ENCODE measurements at regions not wholly inside any gene's neighbourhood (a gene's known extent, or its start where the extent isn't known, plus 50 kb on each side); places are given as distances from the start of the nearest gene placed in this dataset.

DNA sequence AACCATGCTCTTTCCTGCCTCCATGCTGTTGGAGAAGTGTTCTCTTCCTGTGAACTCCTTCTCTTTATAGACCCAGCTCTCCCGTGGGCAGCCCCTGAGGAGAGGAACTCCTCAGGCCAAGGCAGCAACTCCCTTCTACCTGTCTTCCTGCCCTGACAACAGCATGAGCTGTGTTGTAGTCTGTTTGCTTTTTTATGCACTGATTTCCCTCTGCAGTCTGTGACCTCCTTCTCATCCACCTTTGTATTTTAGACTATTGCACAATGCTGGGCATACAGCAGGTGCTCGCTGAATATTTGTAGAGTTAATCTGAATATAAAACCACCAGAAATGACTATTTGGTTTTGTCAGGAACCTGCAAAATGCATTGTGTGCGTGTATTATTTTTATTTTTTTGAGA lies 152.2 kb upstream of the CHD6 start:
- TF ChIP-seq CTBP2 (IDR thresholded peaks at IDR 0.05; ENCODE audit: borderline replicate concordance, insufficient read depth, insufficient read length, low read length): no peak
- peak; percentile 48; the same call in 1 of the 2 replicates for TF ChIP-seq CEBPB (IDR thresholded peaks at IDR 0.05; ENCODE audit: low read depth, low read length)
- Histone ChIP-seq H3K23ac (ENCODE audit: insufficient read length) (no peak overlapping the region), H3K36me3 (ENCODE audit: control insufficient read depth in 2 of 4, insufficient read depth in 4 of 4, low read length in 3 of 4) (no peaks in the 10 kb centered on the region), H3K27me3 (replicated peaks in 1 of 4; ENCODE audit: control insufficient read depth in 3 of 4, extremely low read depth in 1 of 4, insufficient read depth in 3 of 4, low read length in 3 of 4) (no peaks in the 10 kb centered on the region), H3K27ac (ENCODE audit: low read depth, low read length) (no peak overlapping the region), H2BK120ac (replicated peaks; ENCODE audit: low read depth, low read length) (peak overlapping the region; percentile 5), H4K91ac (replicated peaks; ENCODE audit: insufficient read length, low read length) (no peak overlapping the region), H2BK5ac (ENCODE audit: low read depth, low read length) (0 out of 2 replicates have a peak overlapping the region, but pooled peaks have one; percentile 57), H3K4me1 (replicated peaks in 1 of 4; ENCODE audit: control insufficient read depth in 3 of 4, insufficient read depth in 4 of 4, low read length in 3 of 4) (peaks cover 0 to 12% (median 4%) of the 10 kb centered on the region in 4 experiments; a peak in 5 of 7 replicates), H3K9me3 (ENCODE audit: insufficient read depth in 2 of 2, low read depth in 1 of 2, low read length in 1 of 2) (no peaks in the 10 kb centered on the region), H3K4me2 (ENCODE audit: insufficient read depth in 1 of 2, low read depth in 2 of 2, low read length in 2 of 2) (peak overlapping the region in 1 of 2 experiments; percentile 35; a peak in 1 of 4 replicates), H2AK5ac (ENCODE audit: low read depth, low read length) (no peak overlapping the region), H2BK12ac (ENCODE audit: low read depth, low read length) (peak overlapping the region; percentile 94; the same call in 1 of the 2 replicates), H3K14ac (ENCODE audit: insufficient read length) (no peak overlapping the region), H2BK15ac (ENCODE audit: low read length) (no peak overlapping the region), H4K20me1 (replicated peaks in 1 of 2; ENCODE audit: control insufficient read depth in 1 of 2, insufficient read depth in 2 of 2, low read length in 2 of 2) (no peaks in the 10 kb centered on the region), H3K18ac (ENCODE audit: extremely low read depth, low read length) (no peak overlapping the region; the same call in 1 of the 2 replicates), H3K4me3 (ENCODE audit: extremely low read depth in 1 of 4, insufficient read depth in 2 of 4, low read depth in 3 of 4, low read length in 4 of 4) (peak overlapping the region in 1 of 4 experiments; percentile 3; a peak in 1 of 8 replicates), H3K4ac (replicated peaks; ENCODE audit: insufficient read length, low read depth, low read length) (no peak overlapping the region), H4K8ac (ENCODE audit: extremely low read depth, insufficient read depth, low read length) (no peak overlapping the region), H2AFZ (ENCODE audit: low read length) (no peak overlapping the region), H3K56ac (replicated peaks; ENCODE audit: insufficient read length, low read depth, low read length) (no peak overlapping the region), H3K23me2 (ENCODE audit: low read depth, low read length) (no peaks in the 10 kb centered on the region), H4K5ac (ENCODE audit: insufficient read length, low read depth, low read length) (no peak overlapping the region), H2BK20ac (ENCODE audit: low read length) (peak overlapping the region; percentile 80), H3K79me2 (ENCODE audit: control insufficient read depth in 1 of 2, insufficient read depth in 2 of 2, low read length in 2 of 2) (no peaks in the 10 kb centered on the region), H3K9ac (replicated peaks in 1 of 4; ENCODE audit: extremely low read depth in 1 of 4, low read depth in 3 of 4, low read length in 3 of 4) (no peak overlapping the region), H3K79me1 (ENCODE audit: low read depth, low read length) (no peaks in the 10 kb centered on the region)
- POLR2A ChIA-PET (ENCODE audit: partially characterized antibody): interaction anchor here (0.6 kb wide), 1 partner anchor 99 kb away, joined by 3 read pairs; no protein-coding TSS in a partner anchor
- DNase-seq (ENCODE audit: low read depth in 1 of 2, low spot score in 2 of 2) (no peak), FAIRE-seq (no peak)
- WGBS, 2 experiments (ENCODE audit: extremely low coverage in 1 of 2, insufficient coverage in 1 of 2, insufficient read length in 1 of 2, insufficient replicate concordance in 2 of 2, low coverage in 1 of 2, low lambda C conversion rate in 2 of 2, missing lambda C conversion rate in 1 of 2): 70% methylated on average over 3 of the region's 3 CpGs; no CpG with 5 or more reads in 1 of the 2 experiments
- CTCF ChIA-PET (ENCODE audit: partially characterized antibody): interaction anchor here (1.2 to 1.8 kb wide), 5 partner anchors 10 to 29 kb away, joined by 3 to 4 read pairs (median 3); no protein-coding TSS in a partner anchor

Measured in H1 (cell line).